GM12891 (cell line): ENCODE measurements at regions not wholly inside any gene's neighbourhood (a gene's known extent, or its start where the extent isn't known, plus 50 kb on each side); places are given as distances from the start of the nearest gene placed in this dataset.

ENCODE experiments used
- PAX5 ChIP-seq: IDR thresholded peaks from 2 replicates; pipeline ENCODE4 v1.6.1; 2011; ENCODE audit warnings: low read length, moderate library complexity, mild to moderate bottlenecking; ENCODE audit not compliant: insufficient read depth, severe bottlenecking
- POLR2A ChIP-seq: IDR thresholded peaks from 2 replicates; pipeline ENCODE4 v1.6.1; 2011; ENCODE audit warnings: low read depth, low read length, control low read depth
- POLR2AphosphoS5 ChIP-seq: IDR thresholded peaks from 2 replicates; pipeline ENCODE4 v1.6.1; 2011; ENCODE audit warnings: low read depth, low read length, control low read depth
- SPI1 ChIP-seq: IDR thresholded peaks from 2 replicates; pipeline ENCODE4 v1.6.1; 2011; ENCODE audit warnings: low read depth, low read length, control low read depth
- TAF1 ChIP-seq: IDR thresholded peaks from 2 replicates; pipeline ENCODE4 v1.6.1; 2011; ENCODE audit warnings: low read depth, low read length, control low read depth

GRCh38 chr2:16161085-16161565, 220.8 kb downstream of the MYCN start:
- no peak for TF ChIP-seq POLR2A
- no peak for TF ChIP-seq TAF1
- TF ChIP-seq POLR2AphosphoS5, result no peak
- no peak for TF ChIP-seq SPI1
- no peak for TF ChIP-seq PAX5
